Large intestine (tissue), 3 donors: ENCODE measurements at regions not wholly inside any gene's neighbourhood (a gene's known extent, or its start where the extent isn't known, plus 50 kb on each side); places are given as distances from the start of the nearest gene placed in this dataset.
A peak's percentile ranks its signal among the peaks of the same experiment; 100 is the strongest.

Source experiments
- DNase-seq, 2 donors: peaks; one replicate each; pipeline versions ENCODE4 v3.0.0 to v3.0.0-alpha.2; 2013
- H3K27ac ChIP-seq: one replicate; pipeline ENCODE4 v1.5.1; 2013; ENCODE audit warnings: low read length
- H3K27me3 ChIP-seq: 2 replicates; pipeline ENCODE4 v1.6.1; 2013; ENCODE audit warnings: low read length; ENCODE audit not compliant: control insufficient read depth, insufficient read depth
- H3K36me3 ChIP-seq: 2 replicates; pipeline ENCODE4 v1.6.1; 2013; ENCODE audit warnings: low read length; ENCODE audit not compliant: control insufficient read depth, insufficient read depth
- H3K4me1 ChIP-seq: one replicate; pipeline ENCODE4 v1.6.1; 2013; ENCODE audit warnings: low read length; ENCODE audit not compliant: control insufficient read depth, insufficient read depth
- H3K4me3 ChIP-seq: one replicate; pipeline ENCODE4 v1.5.1; 2013; ENCODE audit warnings: low read length
- H3K9me3 ChIP-seq: one replicate; pipeline ENCODE4 v1.6.1; 2013; ENCODE audit warnings: mild to moderate bottlenecking, low read depth, low read length, moderate library complexity; ENCODE audit not compliant: control insufficient read depth
- WGBS: methylation state at CpG from one replicate; pipeline ENCODE4 v1.1.5; 2013; ENCODE audit warnings: low lambda C conversion rate; ENCODE audit not compliant: insufficient coverage; 5-methylcytosine and 5-hydroxymethylcytosine counted together

GRCh38 chr15:79171320-79172031 is 80.9 kb upstream of the RASGRF1 start:
- 60% methylated on average over 1 of the region's 11 CpGs for WGBS
- Histone ChIP-seq H3K27ac (no peak overlapping the region), H3K36me3 (no peaks in the 10 kb centered on the region), H3K9me3 (no peaks in the 10 kb centered on the region), H3K4me1 (peaks cover 8% of the 10 kb centered on the region), H3K27me3 (peaks cover 21% of the 10 kb centered on the region), H3K4me3 (no peak overlapping the region)
- DNase-seq = no peak

- Histone ChIP-seq H3K9me3 (no peaks in the 10 kb centered on the region), H3K27ac (no peak overlapping the region), H3K27me3 (peaks cover 20% of the 10 kb centered on the region), H3K4me1 (peaks cover 8% of the 10 kb centered on the region), H3K4me3 (no peak overlapping the region), H3K36me3 (no peaks in the 10 kb centered on the region)
- peak in 1 of 2 donors; percentile 34 for DNase-seq
- no CpG with 5 or more reads among the region's 6 CpGs for WGBS
These were observed 79.7 kb upstream of the RASGRF1 start for GRCh38 chr15:79170256-79170664.

GRCh38 chr15:79169526-79170133 is 79.0 kb upstream of the RASGRF1 start:
- no CpG with 5 or more reads among the region's 4 CpGs for WGBS

GRCh38 chr15:79168922-79169456 is 78.4 kb upstream of the RASGRF1 start:
- Histone ChIP-seq H3K9me3 (no peaks in the 10 kb centered on the region), H3K4me3 (no peak overlapping the region), H3K27me3 (peaks cover 20% of the 10 kb centered on the region), H3K4me1 (peaks cover 8% of the 10 kb centered on the region), H3K36me3 (no peaks in the 10 kb centered on the region), H3K27ac (no peak overlapping the region)
- WGBS = no CpG with 5 or more reads among the region's 6 CpGs
- DNase-seq = peak in 1 of 2 donors; percentile 39

More at GRCh38 chr15:79169526-79170133, 79.0 kb upstream of the RASGRF1 start:
- Histone ChIP-seq H3K27ac (no peak overlapping the region), H3K9me3 (no peaks in the 10 kb centered on the region), H3K27me3 (peaks cover 20% of the 10 kb centered on the region), H3K36me3 (no peaks in the 10 kb centered on the region), H3K4me1 (peaks cover 8% of the 10 kb centered on the region), H3K4me3 (no peak overlapping the region)
- no peak for DNase-seq

GRCh38 chr15:79167776-79168175 is 77.2 kb upstream of the RASGRF1 start:
- Histone ChIP-seq H3K9me3 (no peaks in the 10 kb centered on the region), H3K36me3 (no peaks in the 10 kb centered on the region), H3K27me3 (peaks cover 19% of the 10 kb centered on the region), H3K4me1 (peaks cover 8% of the 10 kb centered on the region), H3K4me3 (no peak overlapping the region), H3K27ac (no peak overlapping the region)
- DNase-seq = no peak
- no CpG with 5 or more reads among the region's 2 CpGs for WGBS

GRCh38 chr15:79166311-79166955 is 75.9 kb upstream of the RASGRF1 start:
- H3K27ac ChIP-seq = no peak overlapping the region
- 80% methylated on average over 1 of the region's 5 CpGs for WGBS
- no peaks in the 10 kb centered on the region for H3K9me3 ChIP-seq

GRCh38 chr15:79164465-79164864 is 73.9 kb upstream of the RASGRF1 start:
- Histone ChIP-seq H3K4me1 (peaks cover 3% of the 10 kb centered on the region), H3K27me3 (peaks cover 6% of the 10 kb centered on the region), H3K4me3 (no peak overlapping the region), H3K27ac (no peak overlapping the region), H3K9me3 (no peaks in the 10 kb centered on the region), H3K36me3 (no peaks in the 10 kb centered on the region)
- no peak for DNase-seq
- no CpG with 5 or more reads among the region's 4 CpGs for WGBS

More at GRCh38 chr15:79166311-79166955, 75.9 kb upstream of the RASGRF1 start:
- H3K27me3 ChIP-seq = peaks cover 15% of the 10 kb centered on the region
- H3K4me3 ChIP-seq = no peak overlapping the region
- H3K36me3 ChIP-seq = no peaks in the 10 kb centered on the region
- peaks cover 8% of the 10 kb centered on the region for H3K4me1 ChIP-seq
- no peak for DNase-seq

- Histone ChIP-seq H3K4me3 (no peak overlapping the region), H3K36me3 (no peaks in the 10 kb centered on the region), H3K4me1 (no peaks in the 10 kb centered on the region), H3K27me3 (peaks cover 3% of the 10 kb centered on the region), H3K9me3 (no peaks in the 10 kb centered on the region), H3K27ac (no peak overlapping the region)
- 100% methylated on average over 2 of the region's 4 CpGs for WGBS
- no peak for DNase-seq
These were observed 73.5 kb upstream of the RASGRF1 start for GRCh38 chr15:79164043-79164442.

- Histone ChIP-seq H3K36me3 (no peaks in the 10 kb centered on the region), H3K4me3 (no peak overlapping the region), H3K4me1 (no peaks in the 10 kb centered on the region), H3K9me3 (no peaks in the 10 kb centered on the region), H3K27me3 (peaks cover 3% of the 10 kb centered on the region), H3K27ac (no peak overlapping the region)
- no peak for DNase-seq
These were observed 72.8 kb upstream of the RASGRF1 start for GRCh38 chr15:79163395-79163794.

- Histone ChIP-seq H3K27ac (no peak overlapping the region), H3K4me1 (no peaks in the 10 kb centered on the region), H3K36me3 (no peaks in the 10 kb centered on the region), H3K4me3 (no peak overlapping the region), H3K9me3 (no peaks in the 10 kb centered on the region), H3K27me3 (peaks cover 3% of the 10 kb centered on the region)
- no CpG with 5 or more reads among the region's 1 CpG for WGBS
- DNase-seq = no peak
These were observed 71.4 kb upstream of the RASGRF1 start for GRCh38 chr15:79161837-79162508.
